ENCODE measurements at regions not wholly inside any gene's neighbourhood (a gene's known extent, or its start where the extent isn't known, plus 50 kb on each side); places are given as distances from the start of the nearest gene placed in this dataset.
"Not testable (repeated sequence)": the region's sequence is repeated elsewhere in the genome, so short reads cannot be mapped to it uniquely, and the experiment has no call there.

- 19% methylated on average over 2 of the region's 2 CpGs for WGBS
- no peaks in the 10 kb centered on the region for H3K36me3 ChIP-seq
- no peaks in the 10 kb centered on the region for H3K9me3 ChIP-seq
- TF ChIP-seq CTCF (IDR thresholded peaks at IDR 0.05) (no peak), EP300 (IDR thresholded peaks at IDR 0.05) (no peak), POLR2AphosphoS5 (IDR thresholded peaks at IDR 0.05) (no peak), POLR2A (IDR thresholded peaks at IDR 0.05; ENCODE audit: low read depth) (no peak)
- H3K4me1 ChIP-seq, result no peaks in the 10 kb centered on the region
- H3K27me3 ChIP-seq, result no peaks in the 10 kb centered on the region
- H3K27ac ChIP-seq (replicated peaks in 1 of 4), result no peak overlapping the region
- no peak for DNase-seq (ENCODE audit: extremely low spot score)
- intact Hi-C loops (cut with DNase I), result no loop called here
- no peak overlapping the region for H3K4me3 ChIP-seq
Measured at GRCh38 chr4:115501656-115502055, 388.2 kb upstream of the NDST4 start.

DNA sequence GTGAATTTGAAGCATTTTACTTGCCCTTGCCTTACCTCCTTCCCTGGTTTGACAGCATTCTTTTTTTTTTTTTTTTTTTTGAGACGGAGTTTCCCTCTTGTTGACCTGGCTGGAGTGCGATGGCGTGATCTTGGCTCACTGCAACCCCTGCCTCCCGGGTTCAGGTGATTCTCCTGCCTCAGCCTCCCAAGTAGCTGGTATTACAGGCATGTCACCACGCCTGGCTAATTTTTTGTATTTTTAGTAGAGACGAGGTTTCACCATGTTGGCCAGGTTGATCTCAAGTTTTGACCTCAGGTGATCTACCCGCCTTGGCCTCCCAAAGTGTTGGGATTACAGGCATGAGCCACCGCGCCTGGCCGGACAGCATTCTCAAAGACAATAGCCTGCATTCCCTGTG lies 380.4 kb upstream of the NDST4 start:
- H3K27ac ChIP-seq (replicated peaks in 1 of 4); H3K4me1 ChIP-seq; DNase-seq (ENCODE audit: extremely low spot score); H3K4me3 ChIP-seq; H3K27me3 ChIP-seq; H3K9me3 ChIP-seq; H3K36me3 ChIP-seq; intact Hi-C loops (cut with DNase I): not testable (repeated sequence)
- 91% methylated on average over 10 of the region's 10 CpGs for WGBS

- peaks cover 0 to 7% (median 4%) of the 10 kb centered on the region in 4 donors for H3K9me3 ChIP-seq
- no peaks in the 10 kb centered on the region for H3K4me1 ChIP-seq
- H3K4me3 ChIP-seq, result no peak overlapping the region
- no peaks in the 10 kb centered on the region for H3K36me3 ChIP-seq
- no peak for DNase-seq (ENCODE audit: extremely low spot score)
- 47% methylated on average over 1 of the region's 1 CpG for WGBS
- TF ChIP-seq POLR2AphosphoS5 (IDR thresholded peaks at IDR 0.05) (no peak), CTCF (IDR thresholded peaks at IDR 0.05) (no peak), POLR2A (IDR thresholded peaks at IDR 0.05; ENCODE audit: low read depth) (no peak), EP300 (IDR thresholded peaks at IDR 0.05) (no peak)
- no peak overlapping the region for H3K27ac ChIP-seq (replicated peaks in 1 of 4)
- intact Hi-C loops (cut with DNase I), result no loop called here
- H3K27me3 ChIP-seq, result no peaks in the 10 kb centered on the region
Measured at GRCh38 chr4:115491686-115492085, 378.3 kb upstream of the NDST4 start.

DNA sequence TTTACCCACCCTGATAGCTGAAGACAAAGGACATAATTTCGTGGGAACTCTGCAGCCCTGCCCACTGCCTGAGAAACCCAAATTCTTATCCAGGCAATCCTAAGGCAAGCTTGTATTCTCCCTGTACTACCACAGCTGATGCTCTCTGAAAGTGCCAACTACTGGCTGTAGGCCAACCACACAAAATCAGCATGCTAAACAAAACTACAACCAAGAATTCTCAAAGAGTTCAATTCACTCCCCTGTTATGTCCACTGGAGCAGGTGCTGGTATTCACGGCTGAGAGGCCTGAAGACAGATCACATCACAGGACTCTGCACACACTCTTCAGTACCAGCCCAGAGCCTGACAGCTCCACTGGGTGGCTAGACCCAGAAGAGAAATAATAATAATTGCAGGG lies 375.9 kb upstream of the NDST4 start:
- no peaks in the 10 kb centered on the region for H3K27me3 ChIP-seq
- no peak overlapping the region for H3K27ac ChIP-seq (replicated peaks in 1 of 4)
- peaks cover 0 to 3% (median 2%) of the 10 kb centered on the region in 4 donors for H3K9me3 ChIP-seq
- 73% methylated on average over 2 of the region's 2 CpGs for WGBS
- H3K36me3 ChIP-seq, result no peaks in the 10 kb centered on the region
- no peak for DNase-seq (ENCODE audit: extremely low spot score)
- H3K4me3 ChIP-seq, result no peak overlapping the region
- TF ChIP-seq POLR2A (IDR thresholded peaks at IDR 0.05; ENCODE audit: low read depth), result no peak
- TF ChIP-seq CTCF (IDR thresholded peaks at IDR 0.05), result no peak
- TF ChIP-seq POLR2AphosphoS5 (IDR thresholded peaks at IDR 0.05), result no peak
- no peak for TF ChIP-seq EP300 (IDR thresholded peaks at IDR 0.05)
- H3K4me1 ChIP-seq, result no peaks in the 10 kb centered on the region
- intact Hi-C loops (cut with DNase I), result no loop called here

- TF ChIP-seq POLR2A (IDR thresholded peaks at IDR 0.05; ENCODE audit: low read depth) (no peak), CTCF (IDR thresholded peaks at IDR 0.05) (no peak), EP300 (IDR thresholded peaks at IDR 0.05) (no peak), POLR2AphosphoS5 (IDR thresholded peaks at IDR 0.05) (no peak)
- Histone ChIP-seq H3K36me3 (no peaks in the 10 kb centered on the region), H3K27me3 (no peaks in the 10 kb centered on the region), H3K9me3 (no peaks in the 10 kb centered on the region), H3K27ac (replicated peaks in 1 of 4) (no peak overlapping the region), H3K4me1 (no peaks in the 10 kb centered on the region), H3K4me3 (no peak overlapping the region)
- no peak for DNase-seq (ENCODE audit: extremely low spot score)
- intact Hi-C loops (cut with DNase I), result no loop called here
- 69% methylated on average over 2 of the region's 2 CpGs for WGBS
Measured at GRCh38 chr4:115485402-115485801, 372.0 kb upstream of the NDST4 start.

Measured in esophagus muscularis mucosa (tissue), 4 donors.